SK-N-SH (cell line): ENCODE measurements at regions not wholly inside any gene's neighbourhood (a gene's known extent, or its start where the extent isn't known, plus 50 kb on each side); places are given as distances from the start of the nearest gene placed in this dataset.

ENCODE experiments used
- CTCF ChIA-PET: fragments of 300-600, 350-600 bp; formaldehyde crosslinking; extraction: SDS; loops from one replicate; lab custom pipeline; 2021; lab: Yijun Ruan, JAX
- POLR2A ChIA-PET: fragments of 350-600 bp; sonication (Branson Sonifier 250); formaldehyde crosslinking; extraction: SDS; loops from one replicate; lab custom pipeline; 2020; ENCODE audit warnings: antibody characterized with exemption, inconsistent platforms; lab: Yijun Ruan, JAX
- DNase-seq: peaks from one replicate; pipeline ENCODE4 v3.0.0; 2012
- H2AFZ ChIP-seq: fragments of 200-600 bp; sonication (generic); 2 replicates; pipeline ENCODE4 v1.8.1; 2016; ENCODE audit warnings: antibody characterized with exemption, mild to moderate bottlenecking, low read depth
- H3F3A ChIP-seq: fragments of 200-600 bp; sonication (generic); replicated peaks from 2 replicates; pipeline ENCODE3; 2016; ENCODE audit warnings: antibody characterized with exemption, mild to moderate bottlenecking; ENCODE audit not compliant: insufficient read depth
- H3K27ac ChIP-seq, 2 experiments: fragments of 200-500 bp in 1 of 2; fragments of 200-600 bp in 1 of 2; sonication (Bioruptor generic) in 1 of 2; sonication (generic), shearing (Covaris generic) in 1 of 2; 2 replicates each; pipeline versions ENCODE4 v1.5.1 to v1.6.1; 2014 to 2016; ENCODE audit warnings: low read depth in 2 of 2, inconsistent platforms in 1 of 2, low read length in 1 of 2, mild to moderate bottlenecking in 1 of 2, mixed read lengths in 1 of 2
- H3K27me3 ChIP-seq: fragments of 200-600 bp; sonication (generic), shearing (Covaris generic); 2 replicates; pipeline ENCODE4 v1.6.1; 2016; ENCODE audit warnings: mixed run types; ENCODE audit not compliant: insufficient read depth
- H3K36me3 ChIP-seq, 2 experiments: fragments of 200-500 bp in 1 of 2; fragments of 200-600 bp in 1 of 2; sonication (Bioruptor generic) in 1 of 2; sonication (generic) in 1 of 2; replicated peaks in 1 of 2; 2 replicates each; pipeline versions ENCODE3 to v1.5.1; 2014 to 2016; ENCODE audit warnings: low read length in 1 of 2, mild to moderate bottlenecking in 1 of 2; ENCODE audit not compliant: insufficient read depth in 2 of 2, control insufficient read depth in 1 of 2
- H3K4me1 ChIP-seq, 2 experiments: fragments of 200-500 bp in 1 of 2; fragments of 200-600 bp in 1 of 2; sonication (Bioruptor generic) in 1 of 2; sonication (generic), shearing (Covaris generic) in 1 of 2; 2 replicates each; pipeline versions ENCODE4 v1.5.1 to v1.6.1; 2014 to 2016; ENCODE audit warnings: low read depth in 1 of 2, low read length in 1 of 2, mixed run types in 1 of 2; ENCODE audit not compliant: insufficient read depth in 2 of 2, control insufficient read depth in 1 of 2
- H3K4me2 ChIP-seq: fragments of 200-600 bp; sonication (generic), shearing (Covaris generic); 2 replicates; pipeline ENCODE4 v1.6.1; 2017; ENCODE audit warnings: mixed run types
- H3K4me3 ChIP-seq, 2 experiments: fragments of 200-500 bp in 1 of 2; fragments of 200-600 bp in 1 of 2; sonication (Bioruptor generic) in 1 of 2; sonication (generic), shearing (Covaris generic) in 1 of 2; 2 replicates each; pipeline versions ENCODE4 v1.5.1 to v1.8.1; 2014 to 2016; ENCODE audit warnings: low read depth in 2 of 2, inconsistent platforms in 1 of 2, low read length in 1 of 2, mild to moderate bottlenecking in 1 of 2, mixed read lengths in 1 of 2, moderate library complexity in 1 of 2
- H3K79me2 ChIP-seq: fragments of 200-600 bp; sonication (generic); 2 replicates; pipeline ENCODE4 v1.8.1; 2017; ENCODE audit warnings: mild to moderate bottlenecking; ENCODE audit not compliant: insufficient read depth
- H3K9ac ChIP-seq: fragments of 200-600 bp; sonication (generic); 2 replicates; pipeline ENCODE4 v1.6.1; 2017; ENCODE audit warnings: mixed run types
- H3K9me2 ChIP-seq: fragments of 200-600 bp; sonication (generic); 2 replicates; pipeline ENCODE4 v1.6.1; 2017; ENCODE audit warnings: mixed run types
- H3K9me3 ChIP-seq: fragments of 200-600 bp; sonication (generic); 2 replicates; pipeline ENCODE4 v1.6.1; 2017; ENCODE audit warnings: mixed run types, mild to moderate bottlenecking, moderate library complexity
- H4K20me1 ChIP-seq: fragments of 200-600 bp; sonication (generic); 2 replicates; pipeline ENCODE4 v1.6.1; 2017; ENCODE audit warnings: mild to moderate bottlenecking, mixed run types; ENCODE audit not compliant: insufficient read depth
- CHD2 ChIP-seq: fragments of 150-350 bp; IDR thresholded peaks from 2 replicates; pipeline ENCODE4 v1.6.1; 2018; ENCODE audit warnings: low read length; ENCODE audit not compliant: partially characterized antibody
- CTCF ChIP-seq: fragments of 200-600 bp; sonication (generic); IDR thresholded peaks from 2 replicates; pipeline ENCODE4 v1.6.1; 2017; ENCODE audit warnings: antibody characterized with exemption, mild to moderate bottlenecking, moderate library complexity
- ELF1 ChIP-seq: IDR thresholded peaks from 2 replicates; pipeline ENCODE4 v1.4.0; 2012
- FOXJ3 ChIP-seq: sonication (generic); formaldehyde crosslinking; IDR thresholded peaks from 2 replicates; pipeline ENCODE4 v1.5.1; 2020; ENCODE audit warnings: mild to moderate bottlenecking, missing genetic modification reagents
- FOXM1 ChIP-seq: IDR thresholded peaks from 2 replicates; pipeline ENCODE4 v1.4.0; 2012; ENCODE audit warnings: low read depth, mild to moderate bottlenecking
- GABPA ChIP-seq: IDR thresholded peaks from 2 replicates; pipeline ENCODE4 v1.4.0; 2012; ENCODE audit warnings: low read depth, mild to moderate bottlenecking
- IRF3 ChIP-seq: fragments of 150-350 bp; IDR thresholded peaks from 2 replicates; pipeline ENCODE4 v1.6.1; 2016; ENCODE audit warnings: mild to moderate bottlenecking, low read depth, low read length
- MAX ChIP-seq: IDR thresholded peaks from 2 replicates; pipeline ENCODE4 v1.4.0; 2012; ENCODE audit warnings: low read depth
- NRF1 ChIP-seq: IDR thresholded peaks from 2 replicates; pipeline ENCODE4 v1.6.1; 2012; ENCODE audit warnings: low read depth, mild to moderate bottlenecking, low read length
- PBX3 ChIP-seq: IDR thresholded peaks from 2 replicates; pipeline ENCODE4; 2012
- POLR2AphosphoS5 ChIP-seq: IDR thresholded peaks from 2 replicates; pipeline ENCODE4 v1.6.1; 2012; ENCODE audit warnings: low read depth, low read length
- RAD21 ChIP-seq: IDR thresholded peaks from 2 replicates; pipeline ENCODE4 v1.6.1; 2012; ENCODE audit warnings: mild to moderate bottlenecking, low read length
- REST ChIP-seq: IDR thresholded peaks from 2 replicates; pipeline ENCODE4 v1.6.1; 2012; ENCODE audit warnings: mild to moderate bottlenecking, low read depth, low read length, moderate library complexity
- RXRA ChIP-seq: IDR thresholded peaks from 2 replicates; pipeline ENCODE4 v1.4.0; 2012; ENCODE audit warnings: low read depth, mild to moderate bottlenecking, borderline replicate concordance
- TCF12 ChIP-seq: IDR thresholded peaks from 2 replicates; pipeline ENCODE4 v1.4.0; 2012
- TEAD4 ChIP-seq: IDR thresholded peaks from 2 replicates; pipeline ENCODE4 v1.4.0; 2012; ENCODE audit warnings: mild to moderate bottlenecking, borderline replicate concordance; ENCODE audit not compliant: insufficient read depth
- WGBS: methylation state at CpG from one replicate; pipeline ENCODE4 v1.1.6; 2017; ENCODE audit warnings: low lambda C conversion rate; 5-methylcytosine and 5-hydroxymethylcytosine counted together

- WGBS = 91% methylated on average over 8 of the region's 33 CpGs
- no peak for DNase-seq
- Histone ChIP-seq H2AFZ (no peak overlapping the region), H3K4me2 (no peak overlapping the region), H3F3A (no peaks in the 10 kb centered on the region), H3K4me1 (no peaks in the 10 kb centered on the region; a peak in 1 of 4 replicates), H3K9me3 (no peaks in the 10 kb centered on the region), H3K27me3 (no peaks in the 10 kb centered on the region), H3K4me3 (no peak overlapping the region), H3K9me2 (no peaks in the 10 kb centered on the region), H4K20me1 (no peaks in the 10 kb centered on the region), H3K36me3 (no peaks in the 10 kb centered on the region), H3K79me2 (no peaks in the 10 kb centered on the region), H3K9ac (no peak overlapping the region), H3K27ac (no peak overlapping the region)
- ChIA-PET POLR2A (no interaction called here), CTCF (no interaction called here)
- TF ChIP-seq NRF1 (no peak), PBX3 (no peak), RAD21 (no peak), MAX (no peak), FOXM1 (no peak), IRF3 (no peak), POLR2AphosphoS5 (no peak), GABPA (no peak), CHD2 (no peak), RXRA (no peak), TCF12 (no peak), FOXJ3 (no peak), TEAD4 (no peak)
Observed at GRCh38 chr10:108566316-108567107, 1356.8 kb downstream of the XPNPEP1 start.

GRCh38 chr10:108562105-108562504, 1361.2 kb downstream of the XPNPEP1 start:
- ChIA-PET POLR2A (no interaction called here), CTCF (interaction anchor here (0.8 kb wide), 1 partner anchor 17 kb away, joined by 4 read pairs; no protein-coding TSS in a partner anchor)
- H3K9ac ChIP-seq = no peak overlapping the region
- H3K9me2 ChIP-seq = no peaks in the 10 kb centered on the region
- no peaks in the 10 kb centered on the region; a peak in 3 of 4 replicates for H3K4me1 ChIP-seq
- no peak overlapping the region for H3K27ac ChIP-seq
- H3K27me3 ChIP-seq = no peaks in the 10 kb centered on the region
- H3K79me2 ChIP-seq = no peaks in the 10 kb centered on the region
- H4K20me1 ChIP-seq = no peaks in the 10 kb centered on the region
- H2AFZ ChIP-seq = no peak overlapping the region
- peaks cover 7% of the 10 kb centered on the region for H3F3A ChIP-seq
- no peaks in the 10 kb centered on the region for H3K9me3 ChIP-seq
- no peak for TF ChIP-seq REST
- TF ChIP-seq CTCF = no peak
- TF ChIP-seq ELF1 = no peak
- no peaks in the 10 kb centered on the region for H3K36me3 ChIP-seq
- no peak for DNase-seq
- no peak overlapping the region for H3K4me3 ChIP-seq
- H3K4me2 ChIP-seq = peak overlapping the region; percentile 4; the same call in 1 of the 2 replicates
